22Rv1 (cell line): ENCODE measurements at regions not wholly inside any gene's neighbourhood (a gene's known extent, or its start where the extent isn't known, plus 50 kb on each side); places are given as distances from the start of the nearest gene placed in this dataset.

Experiments
- H3K27ac ChIP-seq: fragments of 450-650 bp; 2 replicates; pipeline ENCODE4 v1.5.1; 2017
- ZFX ChIP-seq: fragments of 450-650 bp; IDR thresholded peaks from 2 replicates; pipeline ENCODE4 v1.6.1; 2017; ENCODE audit warnings: antibody characterized with exemption, borderline replicate concordance
- TF ChIP-seq, protein P1 (sequence below): fragments of 450-650 bp; IDR thresholded peaks from 2 replicates; pipeline ENCODE4 v1.5.1; 2017; ENCODE audit warnings: mild to moderate bottlenecking

DNA sequence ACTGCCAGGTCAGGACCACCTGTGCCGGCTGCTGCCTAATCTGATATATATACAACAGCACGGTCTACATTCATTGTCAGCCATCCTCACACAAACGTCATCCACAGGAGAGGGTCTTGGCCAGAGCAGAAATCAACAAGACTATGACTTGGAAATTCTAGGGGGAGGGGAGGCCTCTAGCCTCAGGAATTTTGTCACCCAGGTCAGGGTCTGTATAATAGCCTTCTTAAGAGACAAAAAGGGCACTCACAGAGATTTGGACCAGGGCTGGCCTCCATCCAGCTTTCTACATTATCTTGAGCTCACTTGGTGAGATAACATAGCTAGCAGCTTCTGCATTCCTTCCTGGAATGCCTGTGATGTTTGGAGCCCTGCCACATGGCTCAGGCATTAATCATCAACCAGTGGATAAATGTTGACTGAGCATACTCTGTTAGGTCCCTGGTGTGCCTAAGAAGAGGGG lies 50.4 kb upstream of the CTIF start:
- no peak for TF ChIP-seq ZFX
- TF ChIP-seq, protein P1, sequence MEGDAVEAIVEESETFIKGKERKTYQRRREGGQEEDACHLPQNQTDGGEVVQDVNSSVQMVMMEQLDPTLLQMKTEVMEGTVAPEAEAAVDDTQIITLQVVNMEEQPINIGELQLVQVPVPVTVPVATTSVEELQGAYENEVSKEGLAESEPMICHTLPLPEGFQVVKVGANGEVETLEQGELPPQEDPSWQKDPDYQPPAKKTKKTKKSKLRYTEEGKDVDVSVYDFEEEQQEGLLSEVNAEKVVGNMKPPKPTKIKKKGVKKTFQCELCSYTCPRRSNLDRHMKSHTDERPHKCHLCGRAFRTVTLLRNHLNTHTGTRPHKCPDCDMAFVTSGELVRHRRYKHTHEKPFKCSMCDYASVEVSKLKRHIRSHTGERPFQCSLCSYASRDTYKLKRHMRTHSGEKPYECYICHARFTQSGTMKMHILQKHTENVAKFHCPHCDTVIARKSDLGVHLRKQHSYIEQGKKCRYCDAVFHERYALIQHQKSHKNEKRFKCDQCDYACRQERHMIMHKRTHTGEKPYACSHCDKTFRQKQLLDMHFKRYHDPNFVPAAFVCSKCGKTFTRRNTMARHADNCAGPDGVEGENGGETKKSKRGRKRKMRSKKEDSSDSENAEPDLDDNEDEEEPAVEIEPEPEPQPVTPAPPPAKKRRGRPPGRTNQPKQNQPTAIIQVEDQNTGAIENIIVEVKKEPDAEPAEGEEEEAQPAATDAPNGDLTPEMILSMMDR: no peak
- no peak overlapping the region for H3K27ac ChIP-seq

DNA sequence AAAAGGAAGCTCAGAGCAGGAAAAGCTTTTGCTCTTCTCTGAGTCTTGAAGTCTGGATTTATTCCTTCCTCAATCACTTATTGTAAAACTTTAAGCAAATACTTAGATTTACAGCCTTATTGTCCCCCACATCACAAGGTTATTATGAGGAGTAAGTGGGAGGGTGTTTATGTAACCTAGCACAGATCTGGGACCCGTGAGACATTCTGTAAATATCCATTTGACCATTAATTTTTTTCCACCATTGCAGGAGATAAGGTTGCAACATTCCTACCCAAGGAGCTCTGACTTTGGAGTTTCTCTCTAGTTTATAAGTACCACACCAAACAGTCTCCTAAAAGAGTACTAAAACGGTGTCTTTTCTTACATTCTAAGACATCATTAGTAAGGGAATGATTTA lies 52.1 kb upstream of the CTIF start:
- TF ChIP-seq, protein P1: no peak
- no peak overlapping the region for H3K27ac ChIP-seq

DNA sequence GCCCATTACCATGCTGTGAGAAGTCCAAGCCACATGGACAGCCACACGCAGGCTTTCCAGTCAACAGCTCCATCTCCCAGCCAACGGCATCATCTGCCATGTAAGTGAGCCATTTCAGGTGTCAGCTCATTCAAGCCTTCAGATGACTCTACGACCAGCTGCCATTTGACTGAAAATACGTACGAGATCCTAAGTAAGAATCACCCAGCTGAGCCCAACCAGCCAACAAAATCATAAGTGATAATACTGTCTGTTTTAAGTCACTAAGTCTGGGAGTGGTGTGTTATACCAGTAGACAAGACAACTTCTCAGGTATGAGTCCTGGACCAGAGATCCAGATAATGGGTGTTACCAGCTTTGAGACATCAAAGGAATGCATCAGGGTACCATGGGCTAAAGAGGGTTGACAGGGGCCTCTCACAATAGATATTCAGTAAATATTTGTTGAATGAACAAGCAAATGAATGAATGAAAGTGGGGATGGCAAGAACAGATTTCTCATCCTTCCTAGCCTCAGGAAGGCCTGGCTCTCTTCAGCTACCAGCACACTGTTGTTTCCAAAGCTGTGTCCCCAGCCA lies 52.9 kb upstream of the CTIF start:
- no peak for TF ChIP-seq ZFX
- TF ChIP-seq, protein P1: no peak
- H3K27ac ChIP-seq: no peak overlapping the region

DNA sequence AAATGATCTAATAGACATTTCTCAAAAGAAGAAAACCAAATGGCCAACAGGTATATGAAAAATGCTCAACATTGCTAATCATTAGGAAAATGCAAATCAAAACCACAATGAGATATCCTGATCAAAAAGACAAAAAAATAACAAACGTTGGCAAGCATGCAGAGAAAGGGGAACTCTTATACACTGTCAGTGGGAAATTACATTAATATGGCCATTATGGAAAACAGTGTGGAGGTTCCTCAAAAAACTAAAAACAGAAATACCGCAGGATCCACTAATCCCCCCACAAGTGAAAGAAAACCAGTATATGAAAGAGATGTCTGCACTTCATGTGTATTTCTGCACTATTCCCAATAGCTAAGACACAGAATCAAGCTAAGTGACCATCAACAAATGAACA lies 57.7 kb upstream of the CTIF start:
- TF ChIP-seq ZFX: no peak
- TF ChIP-seq, protein P1: no peak
- H3K27ac ChIP-seq: no peak overlapping the region

DNA sequence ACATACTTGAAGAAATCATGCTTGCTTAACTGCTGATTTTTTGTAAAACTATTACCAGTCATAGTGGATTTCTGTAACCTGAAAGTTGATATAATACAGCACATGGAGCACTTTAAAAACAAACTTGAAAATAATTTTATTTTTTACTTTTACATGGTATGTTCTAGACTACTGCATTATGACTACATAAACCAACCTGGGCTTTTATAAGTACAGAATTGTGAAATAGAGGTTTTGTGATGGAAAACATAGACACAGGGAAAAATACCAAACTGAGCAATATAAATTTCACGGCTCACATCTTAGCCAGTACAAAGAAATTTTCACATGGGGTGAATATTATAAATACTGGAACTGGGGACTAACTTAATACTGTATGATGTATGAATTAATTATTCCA lies 59.3 kb upstream of the CTIF start:
- TF ChIP-seq ZFX: no peak
- TF ChIP-seq, protein P1: no peak
- H3K27ac ChIP-seq: no peak overlapping the region

DNA sequence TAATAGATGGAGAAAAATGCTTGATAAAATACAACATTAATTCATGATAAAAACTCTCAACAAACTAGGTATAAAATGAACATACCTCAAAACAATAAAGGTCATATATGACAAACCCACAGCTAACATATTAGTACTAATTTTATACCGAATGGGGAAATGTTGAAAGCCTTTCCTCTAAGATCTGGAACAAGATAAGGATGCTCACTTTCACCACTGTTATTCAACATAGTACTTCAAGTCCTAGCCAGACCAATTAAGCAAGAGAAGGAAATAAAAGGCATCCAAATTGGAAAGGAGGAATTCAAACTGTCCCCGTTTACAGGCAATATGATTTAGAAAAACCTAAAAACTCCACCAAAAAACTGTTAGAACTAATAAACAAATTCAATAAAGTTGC lies 61.5 kb upstream of the CTIF start:
- TF ChIP-seq, protein P1: no peak
- TF ChIP-seq ZFX: no peak
- no peak overlapping the region for H3K27ac ChIP-seq

DNA sequence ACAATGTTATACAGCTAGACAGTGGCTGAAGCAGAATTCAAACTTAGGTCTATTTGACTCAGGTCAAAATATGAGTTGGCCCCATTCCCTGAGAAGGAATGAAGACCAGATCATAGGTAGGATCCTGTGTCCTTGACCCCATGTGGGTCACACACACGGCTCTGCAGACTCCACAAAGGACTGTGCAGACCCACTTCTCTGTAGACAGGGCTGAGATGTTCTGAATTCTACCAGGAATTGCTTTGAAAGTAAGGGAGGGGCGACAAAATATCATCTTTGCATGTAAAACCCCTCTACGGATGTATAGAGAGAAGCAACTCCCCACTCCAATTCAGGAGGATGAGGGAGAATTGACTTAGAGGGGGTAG lies 62.3 kb upstream of the CTIF start:
- no peak overlapping the region for H3K27ac ChIP-seq
- TF ChIP-seq ZFX: no peak
- TF ChIP-seq, protein P1: no peak
